ENCODE measurements at regions not wholly inside any gene's neighbourhood (a gene's known extent, or its start where the extent isn't known, plus 50 kb on each side); places are given as distances from the start of the nearest gene placed in this dataset.

GRCh38 chr2:200744201-200744602, 67.5 kb upstream of the BZW1 start:
- Mint-ChIP-seq H3K9me3 (no peaks in the 10 kb centered on the region), H3K27me3 (no peaks in the 10 kb centered on the region), H3K36me3 (no peaks in the 10 kb centered on the region), H3K4me1 (no peaks in the 10 kb centered on the region), H3K27ac (no peak overlapping the region), H3K4me3 (no peak overlapping the region)
- ATAC-seq (ENCODE audit: low read depth in 2 of 2) (no peak), DNase-seq (no peak)

- ATAC-seq (ENCODE audit: low read depth in 2 of 2): no peak
- Mint-ChIP-seq H3K27me3 (no peaks in the 10 kb centered on the region), H3K4me3 (no peak overlapping the region), H3K36me3 (no peaks in the 10 kb centered on the region), H3K4me1 (peaks cover 3 to 5% (median 3%) of the 10 kb centered on the region in 3 donors), H3K27ac (no peak overlapping the region), H3K9me3 (no peaks in the 10 kb centered on the region)
- DNase-seq: no peak
Observed at GRCh38 chr2:200746301-200746700, 65.4 kb upstream of the BZW1 start.

GRCh38 chr2:200747668-200748618, 63.8 kb upstream of the BZW1 start:
- Mint-ChIP-seq H3K27ac (peak overlapping the region in 1 of 6 donors; percentile 11), H3K4me1 (peaks cover 3 to 6% (median 5%) of the 10 kb centered on the region in 3 donors), H3K36me3 (no peaks in the 10 kb centered on the region), H3K27me3 (no peaks in the 10 kb centered on the region), H3K9me3 (no peaks in the 10 kb centered on the region), H3K4me3 (no peak overlapping the region)
- no peak for DNase-seq
- ATAC-seq (ENCODE audit: low read depth in 2 of 2): no peak

GRCh38 chr2:200748779-200749178, 62.9 kb upstream of the BZW1 start:
- H3K27me3 Mint-ChIP-seq: no peaks in the 10 kb centered on the region
- ATAC-seq (ENCODE audit: low read depth in 2 of 2) (no peak), DNase-seq (no peak)
- H3K36me3 Mint-ChIP-seq: no peaks in the 10 kb centered on the region
- peak overlapping the region in 1 of 6 donors; percentile 35 for H3K27ac Mint-ChIP-seq
- H3K4me3 Mint-ChIP-seq: no peak overlapping the region
- peaks cover 3 to 6% (median 5%) of the 10 kb centered on the region in 3 donors for H3K4me1 Mint-ChIP-seq
- H3K9me3 Mint-ChIP-seq: no peaks in the 10 kb centered on the region

- H3K9me3 Mint-ChIP-seq: no peaks in the 10 kb centered on the region
- no peak overlapping the region for H3K4me3 Mint-ChIP-seq
- H3K4me1 Mint-ChIP-seq: peaks cover 3 to 6% (median 5%) of the 10 kb centered on the region in 3 donors
- peaks cover 0 to 2% (median 0%) of the 10 kb centered on the region in 3 donors for H3K27me3 Mint-ChIP-seq
- no peaks in the 10 kb centered on the region for H3K36me3 Mint-ChIP-seq
- ATAC-seq (ENCODE audit: low read depth in 2 of 2) (no peak), DNase-seq (no peak)
- peak overlapping the region in 3 of 6 donors; percentile 8 to 63 (median 29) for H3K27ac Mint-ChIP-seq
Observed at GRCh38 chr2:200749631-200750322, 61.9 kb upstream of the BZW1 start.

GRCh38 chr2:200750323-200750910, 61.3 kb upstream of the BZW1 start:
- peaks cover 0 to 3% (median 0%) of the 10 kb centered on the region in 3 donors for H3K27me3 Mint-ChIP-seq
- no peak overlapping the region for H3K4me3 Mint-ChIP-seq
- DNase-seq (no peak), ATAC-seq (ENCODE audit: low read depth in 2 of 2) (no peak)
- no peaks in the 10 kb centered on the region for H3K9me3 Mint-ChIP-seq
- H3K36me3 Mint-ChIP-seq: no peaks in the 10 kb centered on the region
- no peak overlapping the region for H3K27ac Mint-ChIP-seq
- peaks cover 3 to 6% (median 5%) of the 10 kb centered on the region in 3 donors for H3K4me1 Mint-ChIP-seq

- H3K27me3 Mint-ChIP-seq: peaks cover 0 to 3% (median 0%) of the 10 kb centered on the region in 3 donors
- H3K9me3 Mint-ChIP-seq: no peaks in the 10 kb centered on the region
- ATAC-seq (ENCODE audit: low read depth in 2 of 2): no peak
- no peak overlapping the region for H3K4me3 Mint-ChIP-seq
- H3K4me1 Mint-ChIP-seq: peaks cover 3 to 6% (median 5%) of the 10 kb centered on the region in 3 donors
- no peak for DNase-seq
- H3K36me3 Mint-ChIP-seq: no peaks in the 10 kb centered on the region
- H3K27ac Mint-ChIP-seq: no peak overlapping the region
Observed at GRCh38 chr2:200751786-200752185, 59.9 kb upstream of the BZW1 start.

- ATAC-seq (ENCODE audit: low read depth in 2 of 2) (no peak), DNase-seq (no peak)
- Mint-ChIP-seq H3K4me3 (no peak overlapping the region), H3K4me1 (peaks cover 3 to 6% (median 5%) of the 10 kb centered on the region in 3 donors), H3K27me3 (peaks cover 0 to 3% (median 0%) of the 10 kb centered on the region in 3 donors), H3K36me3 (no peaks in the 10 kb centered on the region), H3K9me3 (no peaks in the 10 kb centered on the region), H3K27ac (no peak overlapping the region)
Observed at GRCh38 chr2:200752332-200752731, 59.4 kb upstream of the BZW1 start.

- H3K27ac Mint-ChIP-seq: no peak overlapping the region
- peaks cover 0 to 3% (median 0%) of the 10 kb centered on the region in 3 donors for H3K27me3 Mint-ChIP-seq
- no peaks in the 10 kb centered on the region for H3K36me3 Mint-ChIP-seq
Observed at GRCh38 chr2:200752835-200753234, 58.9 kb upstream of the BZW1 start.

GRCh38 chr2:200756618-200757321, 54.9 kb upstream of the BZW1 start:
- no peaks in the 10 kb centered on the region for H3K9me3 Mint-ChIP-seq
- ATAC-seq (ENCODE audit: low read depth in 2 of 2) (no peak), DNase-seq (no peak)
- H3K4me1 Mint-ChIP-seq: peaks cover 0 to 2% (median 0%) of the 10 kb centered on the region in 3 donors
- peak overlapping the region in 1 of 6 donors; percentile 57 for H3K27ac Mint-ChIP-seq
- peaks cover 0 to 3% (median 0%) of the 10 kb centered on the region in 3 donors for H3K27me3 Mint-ChIP-seq
- no peak overlapping the region for H3K4me3 Mint-ChIP-seq
- H3K36me3 Mint-ChIP-seq: no peaks in the 10 kb centered on the region

More at GRCh38 chr2:200752835-200753234, 58.9 kb upstream of the BZW1 start:
- Mint-ChIP-seq H3K9me3 (no peaks in the 10 kb centered on the region), H3K4me3 (no peak overlapping the region), H3K4me1 (peaks cover 3 to 6% (median 5%) of the 10 kb centered on the region in 3 donors)
- ATAC-seq (ENCODE audit: low read depth in 2 of 2): no peak
- DNase-seq: no peak

GRCh38 chr2:200757399-200757798, 54.3 kb upstream of the BZW1 start:
- Mint-ChIP-seq H3K4me3 (no peak overlapping the region), H3K27me3 (peaks cover 0 to 3% (median 0%) of the 10 kb centered on the region in 3 donors), H3K4me1 (no peaks in the 10 kb centered on the region), H3K9me3 (no peaks in the 10 kb centered on the region), H3K36me3 (no peaks in the 10 kb centered on the region), H3K27ac (peak overlapping the region in 1 of 6 donors; percentile 6)
- ATAC-seq (ENCODE audit: low read depth in 2 of 2) (no peak), DNase-seq (no peak)

GRCh38 chr2:200758341-200758740, 53.4 kb upstream of the BZW1 start:
- no peak for DNase-seq
- Mint-ChIP-seq H3K4me1 (no peaks in the 10 kb centered on the region), H3K27me3 (peaks cover 0 to 3% (median 0%) of the 10 kb centered on the region in 3 donors), H3K4me3 (no peak overlapping the region), H3K9me3 (no peaks in the 10 kb centered on the region), H3K36me3 (no peaks in the 10 kb centered on the region), H3K27ac (no peak overlapping the region)
- ATAC-seq (ENCODE audit: low read depth in 2 of 2): no peak

GRCh38 chr2:200761266-200761665, 50.4 kb upstream of the BZW1 start:
- ATAC-seq (ENCODE audit: low read depth in 2 of 2): no peak
- H3K27me3 Mint-ChIP-seq: no peaks in the 10 kb centered on the region
- DNase-seq: no peak
- no peak overlapping the region for H3K4me3 Mint-ChIP-seq
- no peaks in the 10 kb centered on the region for H3K9me3 Mint-ChIP-seq
- no peaks in the 10 kb centered on the region for H3K4me1 Mint-ChIP-seq
- no peak overlapping the region for H3K27ac Mint-ChIP-seq
- H3K36me3 Mint-ChIP-seq: no peaks in the 10 kb centered on the region

All from naive B cell (primary cell).